Endodermal cell (in vitro differentiated cells): ENCODE measurements at regions not wholly inside any gene's neighbourhood (a gene's known extent, or its start where the extent isn't known, plus 50 kb on each side); places are given as distances from the start of the nearest gene placed in this dataset.

Experiments used
- DNase-seq: peaks from one replicate; pipeline ENCODE4 v3.0.0-alpha.2; 2017
- H3K27ac ChIP-seq: 2 replicates; pipeline ENCODE4 v1.5.1; 2013; ENCODE audit warnings: mild to moderate bottlenecking, low read depth, low read length, moderate library complexity
- H3K27me3 ChIP-seq: 2 replicates; pipeline ENCODE4 v1.6.1; 2013; ENCODE audit warnings: mild to moderate bottlenecking, low read length, moderate library complexity; ENCODE audit not compliant: insufficient read depth, control insufficient read depth, poor library complexity, severe bottlenecking
- H3K36me3 ChIP-seq: 2 replicates; pipeline ENCODE4 v1.7.0; 2013; ENCODE audit warnings: mild to moderate bottlenecking, low read length, moderate library complexity; ENCODE audit not compliant: control insufficient read depth, insufficient read depth
- H3K4me1 ChIP-seq: one replicate; pipeline ENCODE4 v1.7.0; 2013; ENCODE audit warnings: low read length; ENCODE audit not compliant: control insufficient read depth, insufficient read depth
- H3K4me3 ChIP-seq: 2 replicates; pipeline ENCODE4 v1.5.1; 2013; ENCODE audit warnings: mild to moderate bottlenecking, low read length, moderate library complexity
- H3K9ac ChIP-seq: 2 replicates; pipeline ENCODE4 v1.6.1; 2013; ENCODE audit warnings: mild to moderate bottlenecking, low read length, moderate library complexity; ENCODE audit not compliant: poor library complexity, severe bottlenecking; ENCODE audit errors: extremely low read depth
- H3K9me3 ChIP-seq: 2 replicates; pipeline ENCODE4 v1.6.1; 2013; ENCODE audit warnings: mild to moderate bottlenecking, low read length, moderate library complexity; ENCODE audit not compliant: control insufficient read depth
- H3K27ac Mint-ChIP-seq: 2 replicates; pipeline ENCODE4 v1.8.0; 2020; ENCODE audit warnings: mixed read lengths
- H3K27me3 Mint-ChIP-seq: 2 replicates; pipeline ENCODE4 v1.8.0; 2021; ENCODE audit warnings: mild to moderate bottlenecking, mixed read lengths; ENCODE audit not compliant: insufficient read depth
- H3K36me3 Mint-ChIP-seq: 2 replicates; pipeline ENCODE4 v1.8.0; 2020; ENCODE audit warnings: low read depth, mixed read lengths
- H3K4me1 Mint-ChIP-seq: 2 replicates; pipeline ENCODE4 v1.8.0; 2020; ENCODE audit warnings: mixed read lengths
- H3K4me3 Mint-ChIP-seq: 2 replicates; pipeline ENCODE4 v1.8.0; 2020; ENCODE audit warnings: mild to moderate bottlenecking, moderate library complexity, mixed read lengths
- H3K9me3 Mint-ChIP-seq: 2 replicates; pipeline ENCODE4 v1.8.0; 2020; ENCODE audit warnings: mild to moderate bottlenecking, mixed read lengths
- CTCF ChIP-seq: fragments of 200-600 bp; sonication (generic); conservative IDR thresholded peaks from 2 replicates; pipeline ENCODE4 v1.5.0; 2021; ENCODE audit warnings: antibody characterized with exemption, mild to moderate bottlenecking
- WGBS, 2 experiments: methylation state at CpG; one replicate each; pipeline versions ENCODE4 v1.1.5 to v1.1.7; 2013; ENCODE audit warnings: missing lambda C conversion rate in 2 of 2, mixed read lengths in 1 of 2; ENCODE audit not compliant: insufficient coverage in 1 of 2, insufficient read length in 1 of 2; 5-methylcytosine and 5-hydroxymethylcytosine counted together

- TF ChIP-seq CTCF: no peak
- Histone ChIP-seq H3K27ac (no peak overlapping the region), H3K4me1 (peaks cover 11% of the 10 kb centered on the region), H3K36me3 (no peaks in the 10 kb centered on the region), H3K9ac (no peak overlapping the region), H3K9me3 (peaks cover under 1% of the 10 kb centered on the region), H3K4me3 (no peak overlapping the region), H3K27me3 (peaks cover 36% of the 10 kb centered on the region)
- Mint-ChIP-seq H3K27me3 (peaks cover 46% of the 10 kb centered on the region), H3K36me3 (no peaks in the 10 kb centered on the region), H3K4me3 (no peak overlapping the region), H3K27ac (no peak overlapping the region), H3K4me1 (peaks cover 15% of the 10 kb centered on the region), H3K9me3 (peaks cover 2% of the 10 kb centered on the region)
- WGBS, 2 experiments: 91 to 100% methylated on average over 4 to 5 of the region's 5 CpGs
- no peak for DNase-seq
These were observed 242.9 kb upstream of the ZFP64 start for GRCh38 chr20:52434453-52434852.

GRCh38 chr20:52434041-52434425 lies 242.5 kb upstream of the ZFP64 start:
- H3K9me3 Mint-ChIP-seq: peaks cover 6% of the 10 kb centered on the region
- DNase-seq: no peak
- Histone ChIP-seq H3K4me1 (peaks cover 8% of the 10 kb centered on the region), H3K9ac (no peak overlapping the region), H3K4me3 (no peak overlapping the region), H3K9me3 (peaks cover 5% of the 10 kb centered on the region), H3K36me3 (no peaks in the 10 kb centered on the region), H3K27ac (no peak overlapping the region), H3K27me3 (peaks cover 33% of the 10 kb centered on the region)
- H3K36me3 Mint-ChIP-seq: no peaks in the 10 kb centered on the region
- 96 to 100% methylated on average over 1 to 2 of the region's 2 CpGs for WGBS, 2 experiments
- H3K27me3 Mint-ChIP-seq: peaks cover 42% of the 10 kb centered on the region
- no peak overlapping the region for H3K27ac Mint-ChIP-seq
- TF ChIP-seq CTCF: no peak
- H3K4me3 Mint-ChIP-seq: no peak overlapping the region
- H3K4me1 Mint-ChIP-seq: peaks cover 10% of the 10 kb centered on the region

GRCh38 chr20:52433326-52434040 lies 241.9 kb upstream of the ZFP64 start:
- H3K4me1 ChIP-seq: peaks cover 6% of the 10 kb centered on the region
- Mint-ChIP-seq H3K36me3 (no peaks in the 10 kb centered on the region), H3K27ac (no peak overlapping the region), H3K4me3 (no peak overlapping the region), H3K9me3 (peaks cover 9% of the 10 kb centered on the region), H3K27me3 (peaks cover 41% of the 10 kb centered on the region), H3K4me1 (peaks cover 5% of the 10 kb centered on the region)
- peaks cover 9% of the 10 kb centered on the region for H3K9me3 ChIP-seq
- no peaks in the 10 kb centered on the region for H3K36me3 ChIP-seq
- H3K4me3 ChIP-seq: no peak overlapping the region
- H3K27me3 ChIP-seq: peaks cover 33% of the 10 kb centered on the region
- 91% methylated on average over 2 of the region's 2 CpGs; no CpG with 5 or more reads in 1 of the 2 experiments for WGBS, 2 experiments
- no peak overlapping the region for H3K27ac ChIP-seq
- no peak for TF ChIP-seq CTCF
- no peak for DNase-seq
- no peak overlapping the region for H3K9ac ChIP-seq
